Astrocyte (in vitro differentiated cells and primary cell): ENCODE measurements at regions not wholly inside any gene's neighbourhood (a gene's known extent, or its start where the extent isn't known, plus 50 kb on each side); places are given as distances from the start of the nearest gene placed in this dataset.

ENCODE experiments used
- EZH2 ChIP-seq: IDR thresholded peaks from 2 replicates; pipeline ENCODE4 v1.6.1; 2012; ENCODE audit warnings: mild to moderate bottlenecking, low read length, inconsistent platforms; ENCODE audit not compliant: insufficient read depth
- TF ChIP-seq, protein P1 (sequence below): IDR thresholded peaks from 2 replicates; pipeline ENCODE4 v1.5.1; 2011; ENCODE audit warnings: low read depth, mild to moderate bottlenecking, inconsistent platforms, low read length, moderate library complexity; ENCODE audit not compliant: insufficient read depth

DNA sequence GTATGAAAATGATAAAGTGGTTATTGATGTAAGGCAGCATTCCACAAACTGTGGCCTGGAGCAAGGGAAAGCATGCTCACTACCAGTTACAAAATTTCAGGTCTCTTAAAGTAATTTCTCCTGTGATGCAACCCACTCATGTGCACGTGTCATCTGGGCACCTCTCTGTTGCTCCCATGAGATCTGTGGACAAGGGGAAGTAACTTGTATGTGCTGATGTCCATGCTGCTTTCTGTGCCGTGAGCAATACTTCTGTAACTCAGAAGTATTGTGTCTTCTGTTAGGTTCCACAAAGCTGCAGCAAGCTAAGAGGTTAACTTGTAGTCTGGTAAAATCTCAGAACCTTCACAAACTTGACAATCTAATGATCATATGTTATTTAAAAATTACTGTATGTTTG is 930.0 kb upstream of the SLITRK6 start:
- TF ChIP-seq, protein P1, sequence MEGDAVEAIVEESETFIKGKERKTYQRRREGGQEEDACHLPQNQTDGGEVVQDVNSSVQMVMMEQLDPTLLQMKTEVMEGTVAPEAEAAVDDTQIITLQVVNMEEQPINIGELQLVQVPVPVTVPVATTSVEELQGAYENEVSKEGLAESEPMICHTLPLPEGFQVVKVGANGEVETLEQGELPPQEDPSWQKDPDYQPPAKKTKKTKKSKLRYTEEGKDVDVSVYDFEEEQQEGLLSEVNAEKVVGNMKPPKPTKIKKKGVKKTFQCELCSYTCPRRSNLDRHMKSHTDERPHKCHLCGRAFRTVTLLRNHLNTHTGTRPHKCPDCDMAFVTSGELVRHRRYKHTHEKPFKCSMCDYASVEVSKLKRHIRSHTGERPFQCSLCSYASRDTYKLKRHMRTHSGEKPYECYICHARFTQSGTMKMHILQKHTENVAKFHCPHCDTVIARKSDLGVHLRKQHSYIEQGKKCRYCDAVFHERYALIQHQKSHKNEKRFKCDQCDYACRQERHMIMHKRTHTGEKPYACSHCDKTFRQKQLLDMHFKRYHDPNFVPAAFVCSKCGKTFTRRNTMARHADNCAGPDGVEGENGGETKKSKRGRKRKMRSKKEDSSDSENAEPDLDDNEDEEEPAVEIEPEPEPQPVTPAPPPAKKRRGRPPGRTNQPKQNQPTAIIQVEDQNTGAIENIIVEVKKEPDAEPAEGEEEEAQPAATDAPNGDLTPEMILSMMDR = no peak
- TF ChIP-seq EZH2 = no peak
